ENCODE measurements at regions not wholly inside any gene's neighbourhood (a gene's known extent, or its start where the extent isn't known, plus 50 kb on each side); places are given as distances from the start of the nearest gene placed in this dataset.

DNA sequence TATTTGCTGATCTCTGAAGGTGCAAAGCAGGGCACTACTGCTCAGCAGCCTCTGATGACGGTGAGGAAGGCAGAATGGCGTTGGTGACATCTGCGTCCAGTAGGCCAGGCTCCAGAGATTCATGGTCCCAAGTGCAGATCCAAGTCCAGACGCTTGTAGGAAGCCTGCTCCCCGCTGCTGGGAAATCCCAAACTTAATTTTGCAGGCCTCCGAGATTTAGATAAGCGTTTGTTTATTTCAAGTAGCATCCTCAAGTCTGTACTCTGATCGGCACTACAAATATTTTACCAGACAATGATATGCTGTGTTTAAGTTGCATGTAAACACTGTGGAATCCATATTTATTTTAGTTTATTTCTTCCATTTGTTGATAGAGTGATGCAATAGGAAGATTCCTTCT, 244.9 kb upstream of the KLF6 start:
- TF ChIP-seq EZH2phosphoT487 (conservative IDR thresholded peaks at IDR 0.05; ENCODE audit: low read length) (no peak), CTCF (IDR thresholded peaks at IDR 0.05; ENCODE audit: insufficient read depth, low read length, poor library complexity, severe bottlenecking) (no peak)
